ENCODE measurements at regions not wholly inside any gene's neighbourhood (a gene's known extent, or its start where the extent isn't known, plus 50 kb on each side); places are given as distances from the start of the nearest gene placed in this dataset.

DNA sequence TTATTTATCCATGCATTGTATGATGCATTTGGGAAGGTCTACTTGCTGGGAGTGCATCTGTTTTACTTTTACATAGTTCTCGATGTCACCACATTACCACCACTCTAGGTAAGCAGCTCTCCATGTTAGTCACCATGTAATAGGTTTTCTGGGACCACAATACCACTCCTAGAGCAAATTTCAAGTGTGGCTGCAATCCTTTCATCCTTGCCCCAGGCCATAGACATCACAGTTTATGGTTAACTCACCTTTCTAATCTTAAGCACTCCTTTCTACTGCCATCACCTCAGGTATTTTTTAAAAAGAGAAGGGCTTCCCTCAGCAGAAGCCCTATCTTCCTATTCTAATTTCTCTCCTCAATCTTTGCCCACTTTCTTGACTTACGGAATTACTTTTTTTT is 354.1 kb downstream of the PLK2 start:
- no peak for DNase-seq

- DNase-seq, result no peak
Observed at GRCh38 chr5:58099257-58099656, 360.6 kb downstream of the PLK2 start.

- no peak for DNase-seq
Observed at GRCh38 chr5:58094031-58094430, 365.9 kb downstream of the PLK2 start.

DNA sequence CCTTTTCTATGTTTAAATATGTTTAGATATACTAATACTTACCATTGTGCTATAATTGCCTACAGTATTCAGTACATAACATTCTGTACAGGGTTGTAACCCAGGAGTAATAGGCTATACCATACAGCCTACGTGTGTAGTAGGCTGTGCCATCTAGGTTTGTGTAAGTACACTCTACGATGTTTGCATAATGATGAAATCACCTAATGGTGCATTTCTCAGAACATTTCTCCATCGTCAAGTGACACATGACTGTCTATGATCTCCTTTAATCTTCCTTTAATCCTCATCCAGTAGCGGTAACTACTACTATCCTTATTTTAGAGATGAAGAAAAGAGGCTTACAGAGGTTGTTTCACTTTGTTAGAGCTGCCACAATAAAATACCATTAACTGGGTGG is 369.2 kb downstream of the PLK2 start:
- DNase-seq, result no peak

GRCh38 chr5:58088941-58089340 is 370.9 kb downstream of the PLK2 start:
- no peak for DNase-seq

GRCh38 chr5:58087905-58088304 is 372.0 kb downstream of the PLK2 start:
- no peak for DNase-seq

DNA sequence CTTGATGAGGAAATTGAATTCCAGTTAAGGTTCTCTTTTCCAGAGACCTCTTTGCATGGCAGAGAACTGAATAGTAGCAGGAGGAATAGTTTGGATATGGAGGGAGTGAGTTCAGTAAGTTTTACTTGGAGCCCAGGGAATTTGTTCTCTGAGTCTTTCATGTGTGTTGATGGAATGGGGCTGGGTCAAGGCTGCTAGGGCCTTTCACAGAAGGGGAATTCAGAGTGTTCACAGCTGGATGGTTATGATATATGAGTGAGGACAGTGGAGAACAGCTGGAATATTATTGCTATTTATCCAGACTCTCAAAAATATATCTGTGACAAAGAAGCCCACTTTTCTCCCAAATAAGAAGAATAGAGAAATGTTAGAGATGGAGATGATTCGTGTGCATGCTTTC is 372.8 kb downstream of the PLK2 start:
- DNase-seq, result no peak

DNA sequence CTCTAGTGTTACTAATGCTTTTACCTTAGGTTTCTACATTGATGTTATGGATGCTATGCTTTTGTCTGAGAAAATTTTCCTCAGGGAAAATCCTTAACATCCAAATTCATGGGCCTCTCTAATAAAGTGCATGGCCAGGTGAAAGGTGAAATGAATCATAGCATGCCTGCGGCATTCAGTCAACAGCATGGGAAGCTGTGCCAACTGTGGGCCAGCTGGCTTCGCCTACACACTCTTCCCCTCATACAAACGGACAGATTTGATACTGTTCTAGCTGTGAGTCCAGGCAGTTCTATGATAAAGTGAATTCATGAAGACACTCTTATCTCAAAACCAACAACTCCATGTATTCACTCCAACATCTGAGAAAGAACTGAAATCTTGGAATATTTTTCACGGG is 374.1 kb downstream of the PLK2 start:
- DNase-seq, result no peak

GRCh38 chr5:58081435-58081834 is 378.5 kb downstream of the PLK2 start:
- no peak for DNase-seq

DNA sequence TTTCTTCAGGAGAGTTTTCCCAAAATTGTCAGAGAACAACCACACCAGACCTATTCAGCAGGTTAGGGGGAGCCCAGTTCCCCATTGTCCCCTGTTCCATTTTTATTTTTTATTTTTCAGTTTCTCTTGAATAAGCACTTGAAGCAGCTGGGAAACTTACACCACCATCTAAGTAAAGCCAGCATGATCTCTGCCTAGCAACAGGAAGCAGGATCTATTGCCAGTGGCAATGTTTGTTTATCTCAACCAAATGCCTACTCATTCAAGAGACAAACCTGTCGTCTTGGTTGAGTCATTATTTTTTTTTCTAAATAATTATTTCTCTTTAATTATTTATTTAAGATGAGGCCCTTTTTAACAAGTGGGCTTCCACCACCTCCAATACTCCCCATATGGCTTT is 379.3 kb downstream of the PLK2 start:
- no peak for DNase-seq

DNA sequence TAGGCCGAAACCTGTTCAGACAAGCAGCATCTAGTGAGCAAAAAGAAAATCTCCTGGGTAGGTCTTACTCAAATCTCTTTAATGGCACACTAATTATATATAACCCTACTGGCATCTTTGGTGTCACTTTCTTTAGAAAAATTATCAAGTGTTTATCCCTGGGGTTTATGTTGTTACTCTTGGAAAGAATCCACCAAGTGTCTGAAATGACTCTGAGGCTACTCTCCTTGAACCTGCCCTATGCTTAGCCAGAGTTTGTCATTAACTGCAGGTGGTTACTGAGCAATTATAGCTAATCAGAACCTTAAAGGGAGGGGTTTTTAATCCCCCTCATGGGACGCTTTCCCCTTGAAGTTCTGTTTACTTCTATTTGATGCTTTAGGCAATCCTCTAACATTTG is 381.9 kb downstream of the PLK2 start:
- DNase-seq, result no peak

- DNase-seq, result no peak
Observed at GRCh38 chr5:58077416-58077815, 382.5 kb downstream of the PLK2 start.

GRCh38 chr5:58076483-58077257 is 383.2 kb downstream of the PLK2 start:
- no peak for DNase-seq

- no peak for DNase-seq
Observed at GRCh38 chr5:58075907-58076306, 384.0 kb downstream of the PLK2 start.

GRCh38 chr5:58074717-58075116 is 385.2 kb downstream of the PLK2 start:
- DNase-seq, result no peak

DNA sequence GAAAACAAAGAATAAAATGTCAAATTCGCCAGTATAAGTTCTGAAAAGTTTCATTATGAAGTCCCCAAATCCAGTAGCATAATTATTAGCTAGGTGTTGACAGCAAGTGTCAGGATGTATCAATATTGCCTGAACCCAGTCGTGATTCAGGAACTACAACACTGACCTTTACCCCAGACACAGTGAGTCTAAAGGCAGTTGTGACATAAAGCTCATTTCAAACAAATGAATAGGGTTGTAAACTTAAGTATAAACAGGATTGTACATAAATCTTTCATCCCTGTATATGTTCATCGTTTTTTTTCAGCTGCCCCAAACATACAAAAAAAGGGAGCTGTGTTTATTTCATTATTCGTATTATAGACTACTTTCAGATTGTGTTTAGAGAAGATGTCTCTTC is 385.7 kb downstream of the PLK2 start:
- no peak for DNase-seq

DNA sequence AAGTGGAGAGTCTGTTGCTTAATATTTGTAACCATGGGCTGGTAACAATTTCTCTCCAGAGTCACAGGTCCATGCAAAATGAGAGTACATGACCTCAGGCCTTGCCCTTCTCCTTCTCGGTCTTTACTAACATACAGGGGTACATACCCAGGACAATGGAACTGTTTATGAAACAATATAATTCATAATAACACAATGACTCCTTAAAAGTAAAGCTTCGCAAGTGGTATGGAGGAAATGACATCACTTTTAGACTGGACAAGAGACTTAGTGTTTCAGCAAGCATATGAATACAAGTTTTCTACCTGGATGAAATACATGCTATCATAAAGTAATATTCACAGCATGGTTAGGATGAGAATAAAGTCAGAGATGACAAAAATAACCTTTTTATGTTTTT is 386.6 kb downstream of the PLK2 start:
- no peak for DNase-seq

- DNase-seq, result no peak
Observed at GRCh38 chr5:58072300-58072965, 387.5 kb downstream of the PLK2 start.

DNA sequence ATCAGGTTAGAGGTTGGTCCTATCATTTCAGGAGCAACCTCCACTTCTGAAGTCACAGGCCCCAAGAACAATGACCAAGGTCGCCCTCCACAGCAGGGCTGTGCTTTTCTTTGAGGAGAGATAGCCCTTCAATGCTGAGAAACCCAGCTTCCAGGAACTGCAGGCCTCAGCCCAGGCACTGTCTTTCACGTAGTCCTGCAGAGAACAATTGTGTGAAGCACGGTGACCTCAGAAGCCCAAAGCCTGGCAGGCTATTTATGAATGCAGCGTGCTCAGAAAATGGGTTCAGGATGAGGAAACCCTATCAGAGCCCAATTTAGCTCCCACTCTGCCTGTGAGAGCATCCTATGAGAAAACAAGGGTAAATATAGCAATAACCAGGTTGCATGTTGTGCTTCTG is 388.3 kb downstream of the PLK2 start:
- DNase-seq, result no peak

- DNase-seq, result no peak
Observed at GRCh38 chr5:58069846-58070245, 390.0 kb downstream of the PLK2 start.

GRCh38 chr5:58069016-58069705 is 390.7 kb downstream of the PLK2 start:
- DNase-seq, result no peak

- DNase-seq, result no peak
Observed at GRCh38 chr5:58066557-58066956, 393.3 kb downstream of the PLK2 start.

DNA sequence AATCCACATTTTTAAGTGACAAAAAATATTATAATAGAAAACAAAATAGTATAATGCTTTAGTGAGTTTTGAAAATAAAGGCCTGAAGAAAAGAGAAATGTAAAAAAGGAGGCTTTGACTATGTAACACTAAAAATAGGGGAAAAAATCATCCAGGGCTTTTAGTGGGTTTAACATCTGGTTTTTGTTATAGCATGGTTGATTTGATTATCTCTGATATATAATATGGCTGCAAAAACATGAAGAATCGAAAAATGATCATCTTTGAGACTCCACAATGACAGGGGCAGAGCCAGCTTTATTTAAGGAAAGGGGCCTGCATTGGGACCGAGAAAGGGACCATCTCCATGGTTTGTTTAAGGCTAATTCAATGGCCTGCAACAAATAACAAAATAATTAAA is 393.8 kb downstream of the PLK2 start:
- DNase-seq, result no peak

DNA sequence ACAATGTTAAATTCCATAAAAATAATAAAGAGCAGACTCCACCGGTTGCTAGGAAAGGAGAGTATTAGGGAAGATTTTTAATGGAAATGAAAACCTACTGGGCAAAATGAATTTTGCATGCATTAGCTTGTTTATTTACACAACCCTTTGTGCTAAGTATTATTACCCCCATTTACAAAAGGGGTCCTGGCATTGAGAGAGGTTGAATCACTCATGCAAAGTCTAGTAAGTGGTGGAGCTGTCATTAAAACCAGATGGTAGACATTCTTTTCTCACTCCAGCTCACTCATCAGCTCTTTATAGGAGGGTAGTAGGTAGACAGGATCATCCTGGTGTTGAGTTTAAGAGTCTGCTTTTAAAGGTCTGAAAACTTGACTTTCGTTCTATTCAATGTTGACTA is 395.1 kb downstream of the PLK2 start:
- DNase-seq, result no peak

Measured in occipital lobe (tissue), 1 donor.